Mesenchymal stem cell (in vitro differentiated cells and primary cell): ENCODE measurements at regions not wholly inside any gene's neighbourhood (a gene's known extent, or its start where the extent isn't known, plus 50 kb on each side); places are given as distances from the start of the nearest gene placed in this dataset.

Source experiments
- DNase-seq: peaks from one replicate; pipeline ENCODE4 v3.0.0-alpha.2; 2013
- H2AFZ ChIP-seq: one replicate; pipeline ENCODE4 v1.6.1; 2013; ENCODE audit warnings: low read depth, mild to moderate bottlenecking, control low read depth, inconsistent platforms, low read length, moderate library complexity
- H2AK5ac ChIP-seq: 2 replicates; pipeline ENCODE4 v1.6.1; 2013; ENCODE audit warnings: low read length, moderate library complexity, mild to moderate bottlenecking, inconsistent platforms; ENCODE audit not compliant: severe bottlenecking
- H2BK120ac ChIP-seq: one replicate; pipeline ENCODE4 v1.6.1; 2013; ENCODE audit warnings: low read depth, mild to moderate bottlenecking, inconsistent platforms, low read length, moderate library complexity
- H2BK12ac ChIP-seq, 2 experiments: one replicate each; pipeline ENCODE4 v1.6.1; 2013; ENCODE audit warnings: inconsistent platforms in 2 of 2, low read length in 2 of 2, mild to moderate bottlenecking in 2 of 2, moderate library complexity in 2 of 2, control low read depth in 1 of 2
- H2BK15ac ChIP-seq: one replicate; pipeline ENCODE4 v1.6.1; 2013; ENCODE audit warnings: mild to moderate bottlenecking, low read depth, inconsistent platforms; ENCODE audit not compliant: poor library complexity, severe bottlenecking
- H2BK5ac ChIP-seq: 2 replicates; pipeline ENCODE4 v1.6.1; 2013; ENCODE audit warnings: low read depth, mild to moderate bottlenecking, low read length, control low read depth, inconsistent platforms; ENCODE audit not compliant: poor library complexity, severe bottlenecking
- H3K14ac ChIP-seq, 2 experiments: one replicate each; pipeline ENCODE4 v1.6.1; 2013; ENCODE audit warnings: inconsistent platforms in 2 of 2, low read length in 2 of 2, control low read depth in 1 of 2, mild to moderate bottlenecking in 1 of 2, moderate library complexity in 1 of 2
- H3K18ac ChIP-seq, 2 experiments: one replicate each; pipeline ENCODE4 v1.6.1; 2013; ENCODE audit warnings: inconsistent platforms in 2 of 2, low read length in 2 of 2, control low read depth in 1 of 2, low read depth in 1 of 2, mild to moderate bottlenecking in 1 of 2
- H3K23ac ChIP-seq, 2 experiments: one replicate each; pipeline ENCODE4 v1.6.1; 2013; ENCODE audit warnings: inconsistent platforms in 2 of 2, low read length in 2 of 2, mild to moderate bottlenecking in 2 of 2, moderate library complexity in 2 of 2, control low read depth in 1 of 2
- H3K27ac ChIP-seq: 2 replicates; pipeline ENCODE4 v1.5.1; 2013; ENCODE audit warnings: mild to moderate bottlenecking, moderate library complexity, low read length, control low read depth, inconsistent platforms; ENCODE audit not compliant: poor library complexity, severe bottlenecking
- H3K27me3 ChIP-seq, 2 experiments: 2 replicates each; pipeline versions ENCODE4 v1.6.1 to v1.7.0; 2013; ENCODE audit warnings: low read length in 2 of 2, mild to moderate bottlenecking in 2 of 2, moderate library complexity in 2 of 2, control low read depth in 1 of 2, inconsistent platforms in 1 of 2; ENCODE audit not compliant: control insufficient read depth in 1 of 2, insufficient read depth in 1 of 2
- H3K36me3 ChIP-seq, 2 experiments: 2 replicates each; pipeline versions ENCODE4 v1.6.1 to v1.7.0; 2013; ENCODE audit warnings: low read length in 2 of 2, control low read depth in 1 of 2, inconsistent platforms in 1 of 2, low read depth in 1 of 2, mild to moderate bottlenecking in 1 of 2; ENCODE audit not compliant: insufficient read depth in 2 of 2, control insufficient read depth in 1 of 2
- H3K4ac ChIP-seq, 2 experiments: one replicate each; pipeline ENCODE4 v1.6.1; 2013; ENCODE audit warnings: inconsistent platforms in 2 of 2, low read length in 2 of 2, mild to moderate bottlenecking in 2 of 2, moderate library complexity in 2 of 2, control low read depth in 1 of 2, low read depth in 1 of 2
- H3K4me1 ChIP-seq: 2 replicates; pipeline ENCODE4 v1.6.1; 2013; ENCODE audit warnings: low read depth, low read length, control low read depth; ENCODE audit not compliant: control insufficient read depth, insufficient read depth
- H3K4me2 ChIP-seq: 2 replicates; pipeline ENCODE4 v1.6.1; 2013; ENCODE audit warnings: low read length, mild to moderate bottlenecking, inconsistent platforms; ENCODE audit not compliant: poor library complexity, severe bottlenecking
- H3K4me3 ChIP-seq, 2 experiments: 2 replicates each; pipeline versions ENCODE4 v1.5.1 to v1.7.0; 2013; ENCODE audit warnings: low read length in 2 of 2, mild to moderate bottlenecking in 2 of 2, control low read depth in 1 of 2, low read depth in 1 of 2; ENCODE audit not compliant: insufficient read depth in 1 of 2
- H3K79me1 ChIP-seq: replicated peaks from 2 replicates; pipeline ENCODE4 v1.6.1; 2013; ENCODE audit warnings: mild to moderate bottlenecking, control low read depth, low read length, inconsistent platforms; ENCODE audit not compliant: poor library complexity, severe bottlenecking
- H3K9ac ChIP-seq: 2 replicates; pipeline ENCODE4 v1.7.0; 2013; ENCODE audit warnings: mild to moderate bottlenecking, low read length, moderate library complexity
- H3K9me3 ChIP-seq: 2 replicates; pipeline ENCODE4 v1.7.0; 2013; ENCODE audit warnings: mild to moderate bottlenecking, low read length; ENCODE audit not compliant: control insufficient read depth
- H4K8ac ChIP-seq: one replicate; pipeline ENCODE4 v1.6.1; 2013; ENCODE audit warnings: inconsistent platforms, mild to moderate bottlenecking, low read length, moderate library complexity
- H4K91ac ChIP-seq: one replicate; pipeline ENCODE4 v1.6.1; 2013; ENCODE audit warnings: mild to moderate bottlenecking, low read length, inconsistent platforms
- WGBS: methylation state at CpG from one replicate; pipeline ENCODE4 v1.1.7; 2013; ENCODE audit warnings: mixed read lengths; 5-methylcytosine and 5-hydroxymethylcytosine counted together

GRCh38 chr13:69264362-69265334 is 843.0 kb upstream of the ATXN8OS start:
- no peaks in the 10 kb centered on the region for H3K79me1 ChIP-seq
- H2AFZ ChIP-seq, result no peak overlapping the region
- no peaks in the 10 kb centered on the region for H3K36me3 ChIP-seq
- H3K4me3 ChIP-seq, result no peak overlapping the region
- no peak overlapping the region for H3K4me2 ChIP-seq
- peaks cover 10% of the 10 kb centered on the region for H3K9me3 ChIP-seq
- no peak overlapping the region for H3K27ac ChIP-seq
- H2BK15ac ChIP-seq, result no peak overlapping the region
- no peak overlapping the region for H3K18ac ChIP-seq
- no peak overlapping the region for H4K8ac ChIP-seq
- no peak overlapping the region for H3K14ac ChIP-seq
- no peak overlapping the region for H4K91ac ChIP-seq
- no peak overlapping the region for H3K4ac ChIP-seq
- H3K23ac ChIP-seq, result no peak overlapping the region
- no peak overlapping the region for H3K9ac ChIP-seq
- H2BK12ac ChIP-seq, result no peak overlapping the region
- H2AK5ac ChIP-seq, result no peak overlapping the region
- no peak overlapping the region for H2BK120ac ChIP-seq
- no peak for DNase-seq
- H2BK5ac ChIP-seq, result no peak overlapping the region
- no peaks in the 10 kb centered on the region for H3K27me3 ChIP-seq
- WGBS, result 93% methylated on average over 5 of the region's 5 CpGs
- no peaks in the 10 kb centered on the region for H3K4me1 ChIP-seq

GRCh38 chr13:69243366-69243765 is 864.3 kb upstream of the ATXN8OS start:
- H3K27ac ChIP-seq, result no peak overlapping the region
- no peak overlapping the region for H2BK15ac ChIP-seq
- H4K8ac ChIP-seq, result no peak overlapping the region
- H2BK12ac ChIP-seq, result no peak overlapping the region
- H4K91ac ChIP-seq, result no peak overlapping the region
- no peak overlapping the region for H2AFZ ChIP-seq
- H3K4me2 ChIP-seq, result no peak overlapping the region
- no peak overlapping the region for H2BK120ac ChIP-seq
- no peaks in the 10 kb centered on the region for H3K36me3 ChIP-seq
- H3K4me3 ChIP-seq, result no peak overlapping the region
- no peak overlapping the region for H2AK5ac ChIP-seq
- WGBS, result no CpG with 5 or more reads among the region's 1 CpG
- H3K23ac ChIP-seq, result no peak overlapping the region
- no peaks in the 10 kb centered on the region for H3K4me1 ChIP-seq
- H3K27me3 ChIP-seq, result no peaks in the 10 kb centered on the region
- H3K14ac ChIP-seq, result no peak overlapping the region
- H2BK5ac ChIP-seq, result no peak overlapping the region
- H3K4ac ChIP-seq, result no peak overlapping the region
- no peaks in the 10 kb centered on the region for H3K79me1 ChIP-seq
- H3K18ac ChIP-seq, result no peak overlapping the region
- DNase-seq, result no peak
- H3K9ac ChIP-seq, result no peak overlapping the region
- peaks cover 7% of the 10 kb centered on the region for H3K9me3 ChIP-seq

GRCh38 chr13:69234171-69234570 is 873.5 kb upstream of the ATXN8OS start:
- Histone ChIP-seq H3K18ac (no peak overlapping the region), H3K9me3 (peaks cover 7% of the 10 kb centered on the region)

GRCh38 chr13:69226427-69226826 is 881.2 kb upstream of the ATXN8OS start:
- no peak overlapping the region for H3K14ac ChIP-seq
- H2AFZ ChIP-seq, result no peak overlapping the region
- no peaks in the 10 kb centered on the region for H3K4me1 ChIP-seq
- no peak overlapping the region for H3K4me2 ChIP-seq
- H3K36me3 ChIP-seq, result no peaks in the 10 kb centered on the region
- no peak overlapping the region for H3K27ac ChIP-seq
- no peak overlapping the region for H4K91ac ChIP-seq
- H3K9ac ChIP-seq, result no peak overlapping the region
- H3K9me3 ChIP-seq, result no peaks in the 10 kb centered on the region
- no peak overlapping the region for H3K18ac ChIP-seq
- H2BK5ac ChIP-seq, result no peak overlapping the region
- H3K4ac ChIP-seq, result no peak overlapping the region
- no peak overlapping the region for H4K8ac ChIP-seq
- no peak overlapping the region for H3K23ac ChIP-seq
- no peak for DNase-seq
- no peaks in the 10 kb centered on the region for H3K27me3 ChIP-seq
- H2BK15ac ChIP-seq, result no peak overlapping the region
- H3K79me1 ChIP-seq, result no peaks in the 10 kb centered on the region
- H3K4me3 ChIP-seq, result no peak overlapping the region
- no peak overlapping the region for H2BK120ac ChIP-seq
- H2BK12ac ChIP-seq, result no peak overlapping the region
- no peak overlapping the region for H2AK5ac ChIP-seq
- whole genome bisulfite sequencing, result 97% methylated on average over 2 of the region's 2 CpGs

More at GRCh38 chr13:69234171-69234570, 873.5 kb upstream of the ATXN8OS start:
- Histone ChIP-seq H2AFZ (no peak overlapping the region), H3K23ac (no peak overlapping the region), H3K79me1 (no peaks in the 10 kb centered on the region), H2BK5ac (no peak overlapping the region), H3K9ac (no peak overlapping the region), H3K4me1 (no peaks in the 10 kb centered on the region), H2AK5ac (no peak overlapping the region), H3K27ac (no peak overlapping the region), H2BK15ac (no peak overlapping the region), H2BK120ac (no peak overlapping the region), H4K91ac (no peak overlapping the region), H2BK12ac (no peak overlapping the region), H3K36me3 (no peaks in the 10 kb centered on the region), H3K4me3 (no peak overlapping the region), H4K8ac (no peak overlapping the region), H3K27me3 (no peaks in the 10 kb centered on the region), H3K4ac (no peak overlapping the region), H3K14ac (no peak overlapping the region), H3K4me2 (no peak overlapping the region)
- DNase-seq, result no peak
